ENCODE measurements at regions not wholly inside any gene's neighbourhood (a gene's known extent, or its start where the extent isn't known, plus 50 kb on each side); places are given as distances from the start of the nearest gene placed in this dataset.

GRCh38 chr13:44074611-44075010, 194.9 kb downstream of the LACC1 start:
- Histone ChIP-seq H3K27me3 (no peaks in the 10 kb centered on the region), H3K4me3 (no peak overlapping the region), H3K4me1 (no peaks in the 10 kb centered on the region), H3K9me3 (replicated peaks) (no peaks in the 10 kb centered on the region), H3K27ac (no peak overlapping the region), H3K36me3 (no peaks in the 10 kb centered on the region)
- DNase-seq = no peak

- DNase-seq = no peak
- no peaks in the 10 kb centered on the region for H3K27me3 ChIP-seq
- H3K4me1 ChIP-seq = no peaks in the 10 kb centered on the region
- H3K27ac ChIP-seq = no peak overlapping the region
- H3K4me3 ChIP-seq = no peak overlapping the region
- H3K9me3 ChIP-seq (replicated peaks) = no peaks in the 10 kb centered on the region
- no peaks in the 10 kb centered on the region for H3K36me3 ChIP-seq
Observed at GRCh38 chr13:44075113-44075512, 195.4 kb downstream of the LACC1 start.

GRCh38 chr13:44078806-44079376, 199.2 kb downstream of the LACC1 start:
- Histone ChIP-seq H3K9me3 (replicated peaks) (no peaks in the 10 kb centered on the region), H3K27ac (no peak overlapping the region), H3K4me3 (no peak overlapping the region), H3K4me1 (no peaks in the 10 kb centered on the region), H3K27me3 (no peaks in the 10 kb centered on the region), H3K36me3 (no peaks in the 10 kb centered on the region)
- no peak for DNase-seq

GRCh38 chr13:44079413-44080205, 199.9 kb downstream of the LACC1 start:
- Histone ChIP-seq H3K27me3 (no peaks in the 10 kb centered on the region), H3K9me3 (replicated peaks) (no peaks in the 10 kb centered on the region), H3K4me1 (no peaks in the 10 kb centered on the region), H3K36me3 (no peaks in the 10 kb centered on the region), H3K4me3 (no peak overlapping the region), H3K27ac (no peak overlapping the region)
- no peak for DNase-seq

GRCh38 chr13:44084146-44084545, 204.4 kb downstream of the LACC1 start:
- Histone ChIP-seq H3K36me3 (no peaks in the 10 kb centered on the region), H3K4me3 (no peak overlapping the region), H3K27ac (no peak overlapping the region), H3K27me3 (no peaks in the 10 kb centered on the region), H3K4me1 (no peaks in the 10 kb centered on the region), H3K9me3 (replicated peaks) (no peaks in the 10 kb centered on the region)
- DNase-seq = no peak

GRCh38 chr13:44086389-44086788, 206.7 kb downstream of the LACC1 start:
- DNase-seq = no peak
- no peaks in the 10 kb centered on the region for H3K27me3 ChIP-seq
- H3K4me1 ChIP-seq = no peaks in the 10 kb centered on the region
- no peak overlapping the region for H3K27ac ChIP-seq
- no peaks in the 10 kb centered on the region for H3K36me3 ChIP-seq
- no peak overlapping the region for H3K4me3 ChIP-seq
- H3K9me3 ChIP-seq (replicated peaks) = no peaks in the 10 kb centered on the region

- H3K4me3 ChIP-seq = no peak overlapping the region
- H3K36me3 ChIP-seq = no peaks in the 10 kb centered on the region
- no peaks in the 10 kb centered on the region for H3K9me3 ChIP-seq (replicated peaks)
- no peaks in the 10 kb centered on the region for H3K27me3 ChIP-seq
- no peaks in the 10 kb centered on the region for H3K4me1 ChIP-seq
- no peak for DNase-seq
- no peak overlapping the region for H3K27ac ChIP-seq
Observed at GRCh38 chr13:44088411-44088810, 208.7 kb downstream of the LACC1 start.

- no peaks in the 10 kb centered on the region for H3K27me3 ChIP-seq
- no peak overlapping the region for H3K4me3 ChIP-seq
- H3K36me3 ChIP-seq = no peaks in the 10 kb centered on the region
- DNase-seq = no peak
- no peaks in the 10 kb centered on the region for H3K4me1 ChIP-seq
- H3K27ac ChIP-seq = no peak overlapping the region
- H3K9me3 ChIP-seq (replicated peaks) = no peaks in the 10 kb centered on the region
Observed at GRCh38 chr13:44088991-44089413, 209.3 kb downstream of the LACC1 start.

- Histone ChIP-seq H3K4me3 (no peak overlapping the region), H3K36me3 (no peaks in the 10 kb centered on the region), H3K9me3 (replicated peaks) (no peaks in the 10 kb centered on the region), H3K27ac (no peak overlapping the region), H3K4me1 (no peaks in the 10 kb centered on the region), H3K27me3 (no peaks in the 10 kb centered on the region)
- no peak for DNase-seq
Observed at GRCh38 chr13:44089452-44089851, 209.7 kb downstream of the LACC1 start.

GRCh38 chr13:44092078-44092970, 212.6 kb downstream of the LACC1 start:
- Histone ChIP-seq H3K27me3 (no peaks in the 10 kb centered on the region), H3K36me3 (no peaks in the 10 kb centered on the region), H3K4me1 (no peaks in the 10 kb centered on the region), H3K27ac (no peak overlapping the region), H3K9me3 (replicated peaks) (no peaks in the 10 kb centered on the region), H3K4me3 (no peak overlapping the region)
- no peak for DNase-seq

- no peaks in the 10 kb centered on the region for H3K4me1 ChIP-seq
- no peaks in the 10 kb centered on the region for H3K27me3 ChIP-seq
- no peaks in the 10 kb centered on the region for H3K9me3 ChIP-seq (replicated peaks)
- H3K27ac ChIP-seq = no peak overlapping the region
- no peak for DNase-seq
- no peaks in the 10 kb centered on the region for H3K36me3 ChIP-seq
- H3K4me3 ChIP-seq = no peak overlapping the region
Observed at GRCh38 chr13:44093607-44094564, 214.2 kb downstream of the LACC1 start.

GRCh38 chr13:44096901-44097300, 217.2 kb downstream of the LACC1 start:
- H3K36me3 ChIP-seq = no peaks in the 10 kb centered on the region
- H3K4me1 ChIP-seq = no peaks in the 10 kb centered on the region
- DNase-seq = no peak
- H3K9me3 ChIP-seq (replicated peaks) = no peaks in the 10 kb centered on the region
- H3K4me3 ChIP-seq = no peak overlapping the region
- no peak overlapping the region for H3K27ac ChIP-seq
- H3K27me3 ChIP-seq = no peaks in the 10 kb centered on the region

GRCh38 chr13:44098559-44098958, 218.9 kb downstream of the LACC1 start:
- H3K9me3 ChIP-seq (replicated peaks) = no peaks in the 10 kb centered on the region
- no peaks in the 10 kb centered on the region for H3K27me3 ChIP-seq
- no peak for DNase-seq
- H3K4me1 ChIP-seq = no peaks in the 10 kb centered on the region
- H3K36me3 ChIP-seq = no peaks in the 10 kb centered on the region
- H3K4me3 ChIP-seq = no peak overlapping the region
- no peak overlapping the region for H3K27ac ChIP-seq

- no peaks in the 10 kb centered on the region for H3K4me1 ChIP-seq
- H3K27me3 ChIP-seq = no peaks in the 10 kb centered on the region; the same call in 1 of the 2 replicates
- H3K4me3 ChIP-seq = no peak overlapping the region
- no peak for DNase-seq
- no peaks in the 10 kb centered on the region for H3K9me3 ChIP-seq (replicated peaks)
- H3K27ac ChIP-seq = no peak overlapping the region
- H3K36me3 ChIP-seq = no peaks in the 10 kb centered on the region
Observed at GRCh38 chr13:44101347-44102083, 221.8 kb downstream of the LACC1 start.

Measured in SJCRH30 (cell line).